ENCODE measurements at regions not wholly inside any gene's neighbourhood (a gene's known extent, or its start where the extent isn't known, plus 50 kb on each side); places are given as distances from the start of the nearest gene placed in this dataset.

DNA sequence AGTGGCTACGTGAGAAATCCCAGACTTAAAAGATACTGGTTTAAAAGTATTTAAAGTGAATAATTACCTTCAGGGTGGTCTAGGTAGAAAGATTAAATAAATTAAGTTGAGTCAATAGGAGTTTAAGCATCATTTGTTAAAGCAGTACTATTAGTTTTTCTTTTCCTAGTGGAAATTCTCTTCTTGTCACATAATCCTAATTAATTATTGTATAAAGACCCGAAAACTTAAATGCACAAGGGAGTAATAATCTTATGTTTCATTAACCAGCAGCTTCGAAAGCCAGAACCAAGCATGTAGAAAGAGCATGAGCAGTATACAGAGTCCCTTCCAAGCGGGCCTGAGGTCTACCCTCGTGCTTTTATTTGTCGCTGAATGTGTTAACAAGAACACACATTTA is 90.2 kb upstream of the SKOR2 start (continued):
- TF ChIP-seq, protein P1, sequence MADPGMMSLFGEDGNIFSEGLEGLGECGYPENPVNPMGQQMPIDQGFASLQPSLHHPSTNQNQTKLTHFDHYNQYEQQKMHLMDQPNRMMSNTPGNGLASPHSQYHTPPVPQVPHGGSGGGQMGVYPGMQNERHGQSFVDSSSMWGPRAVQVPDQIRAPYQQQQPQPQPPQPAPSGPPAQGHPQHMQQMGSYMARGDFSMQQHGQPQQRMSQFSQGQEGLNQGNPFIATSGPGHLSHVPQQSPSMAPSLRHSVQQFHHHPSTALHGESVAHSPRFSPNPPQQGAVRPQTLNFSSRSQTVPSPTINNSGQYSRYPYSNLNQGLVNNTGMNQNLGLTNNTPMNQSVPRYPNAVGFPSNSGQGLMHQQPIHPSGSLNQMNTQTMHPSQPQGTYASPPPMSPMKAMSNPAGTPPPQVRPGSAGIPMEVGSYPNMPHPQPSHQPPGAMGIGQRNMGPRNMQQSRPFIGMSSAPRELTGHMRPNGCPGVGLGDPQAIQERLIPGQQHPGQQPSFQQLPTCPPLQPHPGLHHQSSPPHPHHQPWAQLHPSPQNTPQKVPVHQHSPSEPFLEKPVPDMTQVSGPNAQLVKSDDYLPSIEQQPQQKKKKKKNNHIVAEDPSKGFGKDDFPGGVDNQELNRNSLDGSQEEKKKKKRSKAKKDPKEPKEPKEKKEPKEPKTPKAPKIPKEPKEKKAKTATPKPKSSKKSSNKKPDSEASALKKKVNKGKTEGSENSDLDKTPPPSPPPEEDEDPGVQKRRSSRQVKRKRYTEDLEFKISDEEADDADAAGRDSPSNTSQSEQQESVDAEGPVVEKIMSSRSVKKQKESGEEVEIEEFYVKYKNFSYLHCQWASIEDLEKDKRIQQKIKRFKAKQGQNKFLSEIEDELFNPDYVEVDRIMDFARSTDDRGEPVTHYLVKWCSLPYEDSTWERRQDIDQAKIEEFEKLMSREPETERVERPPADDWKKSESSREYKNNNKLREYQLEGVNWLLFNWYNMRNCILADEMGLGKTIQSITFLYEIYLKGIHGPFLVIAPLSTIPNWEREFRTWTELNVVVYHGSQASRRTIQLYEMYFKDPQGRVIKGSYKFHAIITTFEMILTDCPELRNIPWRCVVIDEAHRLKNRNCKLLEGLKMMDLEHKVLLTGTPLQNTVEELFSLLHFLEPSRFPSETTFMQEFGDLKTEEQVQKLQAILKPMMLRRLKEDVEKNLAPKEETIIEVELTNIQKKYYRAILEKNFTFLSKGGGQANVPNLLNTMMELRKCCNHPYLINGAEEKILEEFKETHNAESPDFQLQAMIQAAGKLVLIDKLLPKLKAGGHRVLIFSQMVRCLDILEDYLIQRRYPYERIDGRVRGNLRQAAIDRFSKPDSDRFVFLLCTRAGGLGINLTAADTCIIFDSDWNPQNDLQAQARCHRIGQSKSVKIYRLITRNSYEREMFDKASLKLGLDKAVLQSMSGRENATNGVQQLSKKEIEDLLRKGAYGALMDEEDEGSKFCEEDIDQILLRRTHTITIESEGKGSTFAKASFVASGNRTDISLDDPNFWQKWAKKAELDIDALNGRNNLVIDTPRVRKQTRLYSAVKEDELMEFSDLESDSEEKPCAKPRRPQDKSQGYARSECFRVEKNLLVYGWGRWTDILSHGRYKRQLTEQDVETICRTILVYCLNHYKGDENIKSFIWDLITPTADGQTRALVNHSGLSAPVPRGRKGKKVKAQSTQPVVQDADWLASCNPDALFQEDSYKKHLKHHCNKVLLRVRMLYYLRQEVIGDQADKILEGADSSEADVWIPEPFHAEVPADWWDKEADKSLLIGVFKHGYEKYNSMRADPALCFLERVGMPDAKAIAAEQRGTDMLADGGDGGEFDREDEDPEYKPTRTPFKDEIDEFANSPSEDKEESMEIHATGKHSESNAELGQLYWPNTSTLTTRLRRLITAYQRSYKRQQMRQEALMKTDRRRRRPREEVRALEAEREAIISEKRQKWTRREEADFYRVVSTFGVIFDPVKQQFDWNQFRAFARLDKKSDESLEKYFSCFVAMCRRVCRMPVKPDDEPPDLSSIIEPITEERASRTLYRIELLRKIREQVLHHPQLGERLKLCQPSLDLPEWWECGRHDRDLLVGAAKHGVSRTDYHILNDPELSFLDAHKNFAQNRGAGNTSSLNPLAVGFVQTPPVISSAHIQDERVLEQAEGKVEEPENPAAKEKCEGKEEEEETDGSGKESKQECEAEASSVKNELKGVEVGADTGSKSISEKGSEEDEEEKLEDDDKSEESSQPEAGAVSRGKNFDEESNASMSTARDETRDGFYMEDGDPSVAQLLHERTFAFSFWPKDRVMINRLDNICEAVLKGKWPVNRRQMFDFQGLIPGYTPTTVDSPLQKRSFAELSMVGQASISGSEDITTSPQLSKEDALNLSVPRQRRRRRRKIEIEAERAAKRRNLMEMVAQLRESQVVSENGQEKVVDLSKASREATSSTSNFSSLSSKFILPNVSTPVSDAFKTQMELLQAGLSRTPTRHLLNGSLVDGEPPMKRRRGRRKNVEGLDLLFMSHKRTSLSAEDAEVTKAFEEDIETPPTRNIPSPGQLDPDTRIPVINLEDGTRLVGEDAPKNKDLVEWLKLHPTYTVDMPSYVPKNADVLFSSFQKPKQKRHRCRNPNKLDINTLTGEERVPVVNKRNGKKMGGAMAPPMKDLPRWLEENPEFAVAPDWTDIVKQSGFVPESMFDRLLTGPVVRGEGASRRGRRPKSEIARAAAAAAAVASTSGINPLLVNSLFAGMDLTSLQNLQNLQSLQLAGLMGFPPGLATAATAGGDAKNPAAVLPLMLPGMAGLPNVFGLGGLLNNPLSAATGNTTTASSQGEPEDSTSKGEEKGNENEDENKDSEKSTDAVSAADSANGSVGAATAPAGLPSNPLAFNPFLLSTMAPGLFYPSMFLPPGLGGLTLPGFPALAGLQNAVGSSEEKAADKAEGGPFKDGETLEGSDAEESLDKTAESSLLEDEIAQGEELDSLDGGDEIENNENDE (IDR thresholded peaks at IDR 0.05; ENCODE audit: low read depth, low read length) = no peak
- TF ChIP-seq, protein P2, sequence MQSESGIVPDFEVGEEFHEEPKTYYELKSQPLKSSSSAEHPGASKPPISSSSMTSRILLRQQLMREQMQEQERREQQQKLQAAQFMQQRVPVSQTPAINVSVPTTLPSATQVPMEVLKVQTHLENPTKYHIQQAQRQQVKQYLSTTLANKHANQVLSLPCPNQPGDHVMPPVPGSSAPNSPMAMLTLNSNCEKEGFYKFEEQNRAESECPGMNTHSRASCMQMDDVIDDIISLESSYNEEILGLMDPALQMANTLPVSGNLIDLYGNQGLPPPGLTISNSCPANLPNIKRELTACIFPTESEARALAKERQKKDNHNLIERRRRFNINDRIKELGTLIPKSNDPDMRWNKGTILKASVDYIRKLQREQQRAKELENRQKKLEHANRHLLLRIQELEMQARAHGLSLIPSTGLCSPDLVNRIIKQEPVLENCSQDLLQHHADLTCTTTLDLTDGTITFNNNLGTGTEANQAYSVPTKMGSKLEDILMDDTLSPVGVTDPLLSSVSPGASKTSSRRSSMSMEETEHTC (IDR thresholded peaks at IDR 0.05) = no peak
- TF ChIP-seq MAZ (CRISPR knock-in tag; conservative IDR thresholded peaks at IDR 0.05 in 1 of 2, IDR thresholded peaks at IDR 0.05 in 1 of 2) (no peak), CTBP1 (IDR thresholded peaks at IDR 0.05; ENCODE audit: borderline replicate concordance) (no peak), ZNF707 (CRISPR knock-in tag; conservative IDR thresholded peaks at IDR 0.05) (no peak), KDM2B (CRISPR knock-in tag; IDR thresholded peaks at IDR 0.05) (no peak), MTA3 (IDR thresholded peaks at IDR 0.05; ENCODE audit: borderline replicate concordance) (no peak), PPARD (CRISPR knock-in tag; IDR thresholded peaks at IDR 0.05) (no peak)
- TF ChIP-seq, protein P3, sequence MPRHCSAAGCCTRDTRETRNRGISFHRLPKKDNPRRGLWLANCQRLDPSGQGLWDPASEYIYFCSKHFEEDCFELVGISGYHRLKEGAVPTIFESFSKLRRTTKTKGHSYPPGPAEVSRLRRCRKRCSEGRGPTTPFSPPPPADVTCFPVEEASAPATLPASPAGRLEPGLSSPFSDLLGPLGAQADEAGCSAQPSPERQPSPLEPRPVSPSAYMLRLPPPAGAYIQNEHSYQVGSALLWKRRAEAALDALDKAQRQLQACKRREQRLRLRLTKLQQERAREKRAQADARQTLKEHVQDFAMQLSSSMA (CRISPR knock-in tag; IDR thresholded peaks at IDR 0.05) = no peak
- TF ChIP-seq, protein P4, sequence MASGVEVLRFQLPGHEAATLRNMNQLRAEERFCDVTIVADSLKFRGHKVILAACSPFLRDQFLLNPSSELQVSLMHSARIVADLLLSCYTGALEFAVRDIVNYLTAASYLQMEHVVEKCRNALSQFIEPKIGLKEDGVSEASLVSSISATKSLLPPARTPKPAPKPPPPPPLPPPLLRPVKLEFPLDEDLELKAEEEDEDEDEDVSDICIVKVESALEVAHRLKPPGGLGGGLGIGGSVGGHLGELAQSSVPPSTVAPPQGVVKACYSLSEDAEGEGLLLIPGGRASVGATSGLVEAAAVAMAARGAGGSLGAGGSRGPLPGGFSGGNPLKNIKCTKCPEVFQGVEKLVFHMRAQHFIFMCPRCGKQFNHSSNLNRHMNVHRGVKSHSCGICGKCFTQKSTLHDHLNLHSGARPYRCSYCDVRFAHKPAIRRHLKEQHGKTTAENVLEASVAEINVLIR (CRISPR knock-in tag; IDR thresholded peaks at IDR 0.05) = no peak

Data from K562 (cell line).